Neutrophil (primary cell): ENCODE measurements at regions not wholly inside any gene's neighbourhood (a gene's known extent, or its start where the extent isn't known, plus 50 kb on each side); places are given as distances from the start of the nearest gene placed in this dataset.

Experiments
- H3K27ac ChIP-seq: fragments of 200-600 bp; sonication (generic); 2 replicates; pipeline ENCODE4 v1.5.1; 2016; ENCODE audit warnings: mild to moderate bottlenecking, moderate library complexity
- H3K27me3 ChIP-seq: fragments of 200-600 bp; sonication (generic); 2 replicates; pipeline ENCODE4 v1.6.0; 2016; ENCODE audit warnings: mild to moderate bottlenecking
- H3K36me3 ChIP-seq: fragments of 200-600 bp; sonication (generic); 2 replicates; pipeline ENCODE4 v1.5.1; 2017
- H3K4me1 ChIP-seq, 2 experiments: fragments of 200-600 bp in 1 of 2; sonication (generic) in 1 of 2; 1 replicate in 1 of 2; 2 replicates in 1 of 2; pipeline versions ENCODE4 v1.5.1 to v1.6.1; 2013 to 2016; ENCODE audit warnings: low read depth in 1 of 2, low read length in 1 of 2, mild to moderate bottlenecking in 1 of 2, moderate library complexity in 1 of 2; ENCODE audit not compliant: control insufficient read depth in 1 of 2, insufficient read depth in 1 of 2
- H3K4me3 ChIP-seq, 2 experiments: fragments of 200-600 bp in 1 of 2; sonication (generic) in 1 of 2; 1 replicate in 1 of 2; 2 replicates in 1 of 2; pipeline ENCODE4 v1.5.1; 2013 to 2016; ENCODE audit warnings: low read depth in 1 of 2, low read length in 1 of 2, mild to moderate bottlenecking in 1 of 2, moderate library complexity in 1 of 2
- H3K9me3 ChIP-seq: fragments of 200-600 bp; sonication (generic); 2 replicates; pipeline ENCODE4 v1.5.1; 2016
- CTCF ChIP-seq: fragments of 200-600 bp; sonication (generic); IDR thresholded peaks from 2 replicates; pipeline ENCODE4 v1.5.1; 2016; ENCODE audit warnings: antibody characterized with exemption

GRCh38 chr2:17188721-17189120, 329.5 kb downstream of the RAD51AP2 start:
- no peaks in the 10 kb centered on the region for H3K36me3 ChIP-seq
- no peak for TF ChIP-seq CTCF
- no peak overlapping the region for H3K4me3 ChIP-seq
- H3K27ac ChIP-seq: no peak overlapping the region
- no peaks in the 10 kb centered on the region for H3K9me3 ChIP-seq
- H3K27me3 ChIP-seq: no peaks in the 10 kb centered on the region
- no peaks in the 10 kb centered on the region for H3K4me1 ChIP-seq

- Histone ChIP-seq H3K9me3 (no peaks in the 10 kb centered on the region), H3K4me3 (no peak overlapping the region), H3K36me3 (no peaks in the 10 kb centered on the region), H3K27ac (no peak overlapping the region), H3K4me1 (no peaks in the 10 kb centered on the region), H3K27me3 (no peaks in the 10 kb centered on the region)
- no peak for TF ChIP-seq CTCF
Measured at GRCh38 chr2:17184512-17184911, 333.7 kb downstream of the RAD51AP2 start.

GRCh38 chr2:17182399-17182798, 335.8 kb downstream of the RAD51AP2 start:
- Histone ChIP-seq H3K27me3 (no peaks in the 10 kb centered on the region), H3K9me3 (no peaks in the 10 kb centered on the region), H3K4me1 (no peaks in the 10 kb centered on the region), H3K36me3 (no peaks in the 10 kb centered on the region), H3K27ac (no peak overlapping the region), H3K4me3 (no peak overlapping the region)
- no peak for TF ChIP-seq CTCF

- no peak overlapping the region for H3K4me3 ChIP-seq
- H3K9me3 ChIP-seq: no peaks in the 10 kb centered on the region
- no peak for TF ChIP-seq CTCF
- no peaks in the 10 kb centered on the region for H3K36me3 ChIP-seq
- H3K4me1 ChIP-seq: no peaks in the 10 kb centered on the region
- H3K27me3 ChIP-seq: no peaks in the 10 kb centered on the region
- H3K27ac ChIP-seq: no peak overlapping the region
Measured at GRCh38 chr2:17181051-17181752, 337.0 kb downstream of the RAD51AP2 start.

- no peak overlapping the region for H3K4me3 ChIP-seq
- H3K9me3 ChIP-seq: no peaks in the 10 kb centered on the region
- H3K36me3 ChIP-seq: no peaks in the 10 kb centered on the region
- TF ChIP-seq CTCF: no peak
- H3K4me1 ChIP-seq: no peaks in the 10 kb centered on the region
- H3K27me3 ChIP-seq: no peaks in the 10 kb centered on the region
- H3K27ac ChIP-seq: no peak overlapping the region
Measured at GRCh38 chr2:17179145-17179808, 339.0 kb downstream of the RAD51AP2 start.
